ENCODE measurements at regions not wholly inside any gene's neighbourhood (a gene's known extent, or its start where the extent isn't known, plus 50 kb on each side); places are given as distances from the start of the nearest gene placed in this dataset.

GRCh38 chr19:31595521-31595920 is 246.3 kb upstream of the TSHZ3 start:
- Histone ChIP-seq H3F3A (ENCODE audit: insufficient read depth, low read length) (no peaks in the 10 kb centered on the region), H3K9me3 (replicated peaks; ENCODE audit: insufficient read depth, low read length) (no peaks in the 10 kb centered on the region), H3K9me2 (replicated peaks; ENCODE audit: insufficient read depth, low read length) (no peaks in the 10 kb centered on the region), H3K27me3 (replicated peaks; ENCODE audit: insufficient read depth, low read length) (peaks cover 48% of the 10 kb centered on the region), H3K9ac (ENCODE audit: low read length) (no peak overlapping the region), H3K27ac (ENCODE audit: low read length) (no peak overlapping the region), H3K4me1 (ENCODE audit: low read length) (no peaks in the 10 kb centered on the region), H3K36me3 (replicated peaks; ENCODE audit: insufficient read depth, low read length) (no peaks in the 10 kb centered on the region), H2AFZ (ENCODE audit: low read length) (no peak overlapping the region), H3K79me2 (ENCODE audit: low read length) (no peaks in the 10 kb centered on the region), H3K4me3 (ENCODE audit: low read length) (no peak overlapping the region), H4K20me1 (ENCODE audit: insufficient read depth, low read length) (no peaks in the 10 kb centered on the region), H3K4me2 (ENCODE audit: low read depth, low read length) (no peak overlapping the region)
- no peak for DNase-seq
- TF ChIP-seq EZH2phosphoT487 (IDR thresholded peaks at IDR 0.05; ENCODE audit: low read length) (no peak), EZH2 (optimal IDR thresholded peaks at IDR 0.05; ENCODE audit: low read depth, low read length) (no peak)

GRCh38 chr19:31596751-31597150 is 247.5 kb upstream of the TSHZ3 start:
- H3K9me2 ChIP-seq (replicated peaks; ENCODE audit: insufficient read depth, low read length): no peaks in the 10 kb centered on the region
- no peaks in the 10 kb centered on the region for H3K79me2 ChIP-seq (ENCODE audit: low read length)
- H3K4me1 ChIP-seq (ENCODE audit: low read length): no peaks in the 10 kb centered on the region
- H3K36me3 ChIP-seq (replicated peaks; ENCODE audit: insufficient read depth, low read length): no peaks in the 10 kb centered on the region
- peaks cover 40% of the 10 kb centered on the region for H3K27me3 ChIP-seq (replicated peaks; ENCODE audit: insufficient read depth, low read length)
- H3F3A ChIP-seq (ENCODE audit: insufficient read depth, low read length): no peaks in the 10 kb centered on the region
- no peak overlapping the region for H2AFZ ChIP-seq (ENCODE audit: low read length)
- no peak for TF ChIP-seq CTCF (IDR thresholded peaks at IDR 0.05; ENCODE audit: low read length)
- TF ChIP-seq EZH2 (optimal IDR thresholded peaks at IDR 0.05; ENCODE audit: low read depth, low read length): no peak
- no peak for TF ChIP-seq EZH2phosphoT487 (IDR thresholded peaks at IDR 0.05; ENCODE audit: low read length)
- no peak overlapping the region for H3K9ac ChIP-seq (ENCODE audit: low read length)
- H3K4me3 ChIP-seq (ENCODE audit: low read length): no peak overlapping the region
- no peaks in the 10 kb centered on the region for H4K20me1 ChIP-seq (ENCODE audit: insufficient read depth, low read length)
- H3K9me3 ChIP-seq (replicated peaks; ENCODE audit: insufficient read depth, low read length): no peaks in the 10 kb centered on the region
- no peak overlapping the region for H3K4me2 ChIP-seq (ENCODE audit: low read depth, low read length)
- H3K27ac ChIP-seq (ENCODE audit: low read length): no peak overlapping the region
- no peak for DNase-seq

GRCh38 chr19:31597616-31598015 is 248.4 kb upstream of the TSHZ3 start:
- Histone ChIP-seq H3K4me3 (ENCODE audit: low read length) (no peak overlapping the region), H3K9me2 (replicated peaks; ENCODE audit: insufficient read depth, low read length) (no peaks in the 10 kb centered on the region), H4K20me1 (ENCODE audit: insufficient read depth, low read length) (no peaks in the 10 kb centered on the region), H3K79me2 (ENCODE audit: low read length) (no peaks in the 10 kb centered on the region), H3K9me3 (replicated peaks; ENCODE audit: insufficient read depth, low read length) (no peaks in the 10 kb centered on the region), H3K4me2 (ENCODE audit: low read depth, low read length) (no peak overlapping the region), H2AFZ (ENCODE audit: low read length) (no peak overlapping the region), H3K4me1 (ENCODE audit: low read length) (no peaks in the 10 kb centered on the region), H3F3A (ENCODE audit: insufficient read depth, low read length) (no peaks in the 10 kb centered on the region), H3K27ac (ENCODE audit: low read length) (no peak overlapping the region), H3K27me3 (replicated peaks; ENCODE audit: insufficient read depth, low read length) (peaks cover 32% of the 10 kb centered on the region), H3K36me3 (replicated peaks; ENCODE audit: insufficient read depth, low read length) (no peaks in the 10 kb centered on the region), H3K9ac (ENCODE audit: low read length) (no peak overlapping the region)
- TF ChIP-seq EZH2 (optimal IDR thresholded peaks at IDR 0.05; ENCODE audit: low read depth, low read length) (no peak), EZH2phosphoT487 (IDR thresholded peaks at IDR 0.05; ENCODE audit: low read length) (no peak), CTCF (IDR thresholded peaks at IDR 0.05; ENCODE audit: low read length) (no peak)
- DNase-seq: no peak

GRCh38 chr19:31598730-31599238 is 249.5 kb upstream of the TSHZ3 start:
- no peak for TF ChIP-seq EZH2phosphoT487 (IDR thresholded peaks at IDR 0.05; ENCODE audit: low read length)
- TF ChIP-seq EZH2 (optimal IDR thresholded peaks at IDR 0.05; ENCODE audit: low read depth, low read length): no peak
- no peak for TF ChIP-seq CTCF (IDR thresholded peaks at IDR 0.05; ENCODE audit: low read length)
- H3K9me2 ChIP-seq (replicated peaks; ENCODE audit: insufficient read depth, low read length): no peaks in the 10 kb centered on the region
- H4K20me1 ChIP-seq (ENCODE audit: insufficient read depth, low read length): no peaks in the 10 kb centered on the region
- H3K27ac ChIP-seq (ENCODE audit: low read length): no peak overlapping the region
- peaks cover 26% of the 10 kb centered on the region for H3K27me3 ChIP-seq (replicated peaks; ENCODE audit: insufficient read depth, low read length)
- H3K4me2 ChIP-seq (ENCODE audit: low read depth, low read length): no peak overlapping the region
- H3K9ac ChIP-seq (ENCODE audit: low read length): no peak overlapping the region
- no peak overlapping the region for H3K4me3 ChIP-seq (ENCODE audit: low read length)
- H3K79me2 ChIP-seq (ENCODE audit: low read length): no peaks in the 10 kb centered on the region
- no peak for DNase-seq
- no peaks in the 10 kb centered on the region for H3K4me1 ChIP-seq (ENCODE audit: low read length)
- H3K36me3 ChIP-seq (replicated peaks; ENCODE audit: insufficient read depth, low read length): no peaks in the 10 kb centered on the region
- H3K9me3 ChIP-seq (replicated peaks; ENCODE audit: insufficient read depth, low read length): no peaks in the 10 kb centered on the region
- no peak overlapping the region for H2AFZ ChIP-seq (ENCODE audit: low read length)
- H3F3A ChIP-seq (ENCODE audit: insufficient read depth, low read length): no peaks in the 10 kb centered on the region

Data from MM.1S (cell line).